Fibroblast of lung (primary cell): ENCODE measurements at regions not wholly inside any gene's neighbourhood (a gene's known extent, or its start where the extent isn't known, plus 50 kb on each side); places are given as distances from the start of the nearest gene placed in this dataset.

Source experiments
- CTCF ChIP-seq, 2 donors: IDR thresholded peaks in 1 of 2; conservative IDR thresholded peaks in 1 of 2; 1 replicate in 1 of 2; 2 replicates in 1 of 2; pipeline ENCODE4 v1.5.1; 2011 to 2012; ENCODE audit warnings: low read length in 2 of 2, control low read depth in 1 of 2, inconsistent platforms in 1 of 2, low read depth in 1 of 2, mild to moderate bottlenecking in 1 of 2
- EZH2 ChIP-seq: IDR thresholded peaks from 2 replicates; pipeline ENCODE4 v1.5.1; 2012; ENCODE audit warnings: low read length, control low read depth, mild to moderate bottlenecking; ENCODE audit errors: missing control alignments

DNA sequence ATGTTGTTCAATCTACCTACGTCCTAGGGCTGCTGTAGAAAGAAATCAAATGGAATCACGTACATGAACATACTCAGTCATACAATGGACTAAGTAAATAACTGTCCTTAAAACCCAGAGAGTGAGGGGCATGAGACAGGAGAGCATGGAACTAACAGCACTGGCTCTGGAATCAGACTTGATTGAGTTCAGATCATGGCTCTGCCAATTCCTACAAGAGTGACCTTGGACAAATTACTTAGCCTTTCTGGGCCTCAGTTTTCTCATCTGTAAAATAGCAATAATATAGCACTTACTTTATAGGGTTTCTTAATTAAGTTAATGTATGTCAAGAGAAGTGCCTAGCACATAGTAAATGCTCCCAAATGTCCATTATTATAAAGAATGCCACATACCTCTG lies 106.8 kb downstream of the HNRNPLL start:
- TF ChIP-seq EZH2 (no peak), CTCF (conservative IDR thresholded peaks at IDR 0.05 in 1 of 2, IDR thresholded peaks at IDR 0.05 in 1 of 2; ENCODE audit: low read depth in 1 of 2, low read length in 2 of 2) (no peak)
